Gastrocnemius medialis (tissue), 4 donors: ENCODE measurements at regions not wholly inside any gene's neighbourhood (a gene's known extent, or its start where the extent isn't known, plus 50 kb on each side); places are given as distances from the start of the nearest gene placed in this dataset.

Experiments
- POLR2A ChIP-seq, 2 donors: fragments of 450-650 bp; IDR thresholded peaks; one replicate each; pipeline ENCODE4 v1.6.1; 2017; ENCODE audit warnings: antibody characterized with exemption in 2 of 2, mild to moderate bottlenecking in 2 of 2, moderate library complexity in 2 of 2
- TF ChIP-seq, protein P1 (sequence below), 5 experiments: fragments of 450-650 bp in 3 of 5; fragments of 200-600 bp in 2 of 5; sonication (generic) in 2 of 5; IDR thresholded peaks in 4 of 5; conservative IDR thresholded peaks in 1 of 5; 1 replicate in 4 of 5; 2 replicates in 1 of 5; pipeline ENCODE4 v1.5.1; 2016 to 2019; ENCODE audit warnings: antibody characterized with exemption in 5 of 5, mild to moderate bottlenecking in 3 of 5, moderate library complexity in 3 of 5

GRCh38 chr6:2433266-2433665 is 187.9 kb upstream of the GMDS start:
- TF ChIP-seq, protein P1, sequence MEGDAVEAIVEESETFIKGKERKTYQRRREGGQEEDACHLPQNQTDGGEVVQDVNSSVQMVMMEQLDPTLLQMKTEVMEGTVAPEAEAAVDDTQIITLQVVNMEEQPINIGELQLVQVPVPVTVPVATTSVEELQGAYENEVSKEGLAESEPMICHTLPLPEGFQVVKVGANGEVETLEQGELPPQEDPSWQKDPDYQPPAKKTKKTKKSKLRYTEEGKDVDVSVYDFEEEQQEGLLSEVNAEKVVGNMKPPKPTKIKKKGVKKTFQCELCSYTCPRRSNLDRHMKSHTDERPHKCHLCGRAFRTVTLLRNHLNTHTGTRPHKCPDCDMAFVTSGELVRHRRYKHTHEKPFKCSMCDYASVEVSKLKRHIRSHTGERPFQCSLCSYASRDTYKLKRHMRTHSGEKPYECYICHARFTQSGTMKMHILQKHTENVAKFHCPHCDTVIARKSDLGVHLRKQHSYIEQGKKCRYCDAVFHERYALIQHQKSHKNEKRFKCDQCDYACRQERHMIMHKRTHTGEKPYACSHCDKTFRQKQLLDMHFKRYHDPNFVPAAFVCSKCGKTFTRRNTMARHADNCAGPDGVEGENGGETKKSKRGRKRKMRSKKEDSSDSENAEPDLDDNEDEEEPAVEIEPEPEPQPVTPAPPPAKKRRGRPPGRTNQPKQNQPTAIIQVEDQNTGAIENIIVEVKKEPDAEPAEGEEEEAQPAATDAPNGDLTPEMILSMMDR (IDR thresholded peaks at IDR 0.05 in 4 of 5, conservative IDR thresholded peaks at IDR 0.05 in 1 of 5), result no peak
- no peak for TF ChIP-seq POLR2A (IDR thresholded peaks at IDR 0.05)
